22Rv1 (cell line): ENCODE measurements at regions not wholly inside any gene's neighbourhood (a gene's known extent, or its start where the extent isn't known, plus 50 kb on each side); places are given as distances from the start of the nearest gene placed in this dataset.

Experiments
- ZFX ChIP-seq: fragments of 450-650 bp; IDR thresholded peaks from 2 replicates; pipeline ENCODE4 v1.6.1; 2017; ENCODE audit warnings: antibody characterized with exemption, borderline replicate concordance
- TF ChIP-seq, protein P1 (sequence below): fragments of 450-650 bp; IDR thresholded peaks from 2 replicates; pipeline ENCODE4 v1.5.1; 2017; ENCODE audit warnings: mild to moderate bottlenecking

DNA sequence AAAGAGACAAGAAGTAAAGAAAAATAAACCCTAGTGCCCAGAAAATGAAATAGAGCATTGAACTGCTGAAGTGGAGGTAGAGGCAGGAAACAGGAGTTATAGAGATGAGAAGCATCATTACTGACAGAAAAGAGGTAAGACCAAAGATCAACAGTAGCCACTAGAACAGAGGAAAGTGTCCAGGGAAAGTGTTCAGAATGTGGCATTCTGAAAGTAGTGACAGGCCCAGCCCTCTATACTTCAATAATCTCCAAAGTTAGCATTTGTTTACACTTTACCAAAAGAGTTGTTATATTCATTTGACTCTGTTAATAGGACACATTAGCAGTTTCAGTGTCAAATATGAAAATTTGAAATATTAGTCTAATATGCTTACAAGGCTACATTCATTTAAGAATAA lies 727.1 kb upstream of the NECTIN3 start:
- TF ChIP-seq, protein P1, sequence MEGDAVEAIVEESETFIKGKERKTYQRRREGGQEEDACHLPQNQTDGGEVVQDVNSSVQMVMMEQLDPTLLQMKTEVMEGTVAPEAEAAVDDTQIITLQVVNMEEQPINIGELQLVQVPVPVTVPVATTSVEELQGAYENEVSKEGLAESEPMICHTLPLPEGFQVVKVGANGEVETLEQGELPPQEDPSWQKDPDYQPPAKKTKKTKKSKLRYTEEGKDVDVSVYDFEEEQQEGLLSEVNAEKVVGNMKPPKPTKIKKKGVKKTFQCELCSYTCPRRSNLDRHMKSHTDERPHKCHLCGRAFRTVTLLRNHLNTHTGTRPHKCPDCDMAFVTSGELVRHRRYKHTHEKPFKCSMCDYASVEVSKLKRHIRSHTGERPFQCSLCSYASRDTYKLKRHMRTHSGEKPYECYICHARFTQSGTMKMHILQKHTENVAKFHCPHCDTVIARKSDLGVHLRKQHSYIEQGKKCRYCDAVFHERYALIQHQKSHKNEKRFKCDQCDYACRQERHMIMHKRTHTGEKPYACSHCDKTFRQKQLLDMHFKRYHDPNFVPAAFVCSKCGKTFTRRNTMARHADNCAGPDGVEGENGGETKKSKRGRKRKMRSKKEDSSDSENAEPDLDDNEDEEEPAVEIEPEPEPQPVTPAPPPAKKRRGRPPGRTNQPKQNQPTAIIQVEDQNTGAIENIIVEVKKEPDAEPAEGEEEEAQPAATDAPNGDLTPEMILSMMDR = no peak
- no peak for TF ChIP-seq ZFX
